ENCODE measurements at regions not wholly inside any gene's neighbourhood (a gene's known extent, or its start where the extent isn't known, plus 50 kb on each side); places are given as distances from the start of the nearest gene placed in this dataset.
"Not testable (repeated sequence)": the region's sequence is repeated elsewhere in the genome, so short reads cannot be mapped to it uniquely, and the experiment has no call there.

GRCh38 chr2:36184848-36185247, 170.7 kb upstream of the CRIM1 start:
- H3K4me1 Mint-ChIP-seq, result no peaks in the 10 kb centered on the region
- H3K36me3 Mint-ChIP-seq, result peaks cover 9% of the 10 kb centered on the region
- H3K27ac Mint-ChIP-seq, result no peak overlapping the region
- peaks cover 10% of the 10 kb centered on the region for H3K9me3 Mint-ChIP-seq
- no peak for ATAC-seq
- DNase-seq (ENCODE audit: low spot score), result no peak
- TF ChIP-seq NR2C2 (CRISPR knock-in tag; IDR thresholded peaks at IDR 0.05), result no peak
- no peak for TF ChIP-seq ZMAT4 (CRISPR knock-in tag; IDR thresholded peaks at IDR 0.05)
- TF ChIP-seq FOXJ3 (CRISPR knock-in tag; IDR thresholded peaks at IDR 0.05; ENCODE audit: borderline replicate concordance), result no peak
- TF ChIP-seq NR3C1 (CRISPR knock-in tag; conservative IDR thresholded peaks at IDR 0.05; ENCODE audit: low read depth), result no peak
- TF ChIP-seq STAT6 (CRISPR knock-in tag; conservative IDR thresholded peaks at IDR 0.05; ENCODE audit: low read depth), result no peak
- no peak for TF ChIP-seq E2F5 (CRISPR knock-in tag; IDR thresholded peaks at IDR 0.05)
- no peak for TF ChIP-seq ESRRA (CRISPR knock-in tag; IDR thresholded peaks at IDR 0.05; ENCODE audit: borderline replicate concordance)
- TF ChIP-seq MLX (CRISPR knock-in tag; IDR thresholded peaks at IDR 0.05), result no peak
- no peak for TF ChIP-seq ZBTB21 (CRISPR knock-in tag; IDR thresholded peaks at IDR 0.05; ENCODE audit: borderline replicate concordance)
- no peak for TF ChIP-seq ATF1 (CRISPR knock-in tag; IDR thresholded peaks at IDR 0.05)
- no peak for TF ChIP-seq ZNF232 (CRISPR knock-in tag; IDR thresholded peaks at IDR 0.05)
- TF ChIP-seq ZNF317 (CRISPR knock-in tag; IDR thresholded peaks at IDR 0.05; ENCODE audit: borderline replicate concordance, low read depth), result no peak
- no peak for TF ChIP-seq MYBL2 (CRISPR knock-in tag; IDR thresholded peaks at IDR 0.05)
- no peak for TF ChIP-seq ZNF532 (CRISPR knock-in tag; IDR thresholded peaks at IDR 0.05; ENCODE audit: borderline replicate concordance)
- TF ChIP-seq AR (CRISPR knock-in tag; IDR thresholded peaks at IDR 0.05), result no peak
- TF ChIP-seq CREB1 (CRISPR knock-in tag; IDR thresholded peaks at IDR 0.05), result no peak
- no peaks in the 10 kb centered on the region for H3K27me3 Mint-ChIP-seq (ENCODE audit: low read depth)
- POLR2A ChIA-PET, result no interaction called here
- CTCF ChIA-PET, result interaction anchor here (0.5 kb wide), 1 partner anchor 802 kb away, joined by 3 read pairs; no protein-coding TSS in a partner anchor
- no peak overlapping the region for H3K4me3 Mint-ChIP-seq

- Mint-ChIP-seq H3K9me3 (peaks cover 31% of the 10 kb centered on the region), H3K36me3 (peaks cover 13% of the 10 kb centered on the region)
- H3K27ac Mint-ChIP-seq; H3K27me3 Mint-ChIP-seq (ENCODE audit: low read depth); CTCF ChIA-PET; DNase-seq (ENCODE audit: low spot score); POLR2A ChIA-PET; H3K4me3 Mint-ChIP-seq; ATAC-seq; H3K4me1 Mint-ChIP-seq: not testable (repeated sequence)
These were observed 174.6 kb upstream of the CRIM1 start for GRCh38 chr2:36180789-36181482.

- DNase-seq (ENCODE audit: low spot score); H3K27ac Mint-ChIP-seq; H3K4me3 Mint-ChIP-seq; H3K4me1 Mint-ChIP-seq; POLR2A ChIA-PET; ATAC-seq; CTCF ChIA-PET; H3K27me3 Mint-ChIP-seq (ENCODE audit: low read depth): not testable (repeated sequence)
- peaks cover 31% of the 10 kb centered on the region for H3K9me3 Mint-ChIP-seq
- H3K36me3 Mint-ChIP-seq, result peaks cover 13% of the 10 kb centered on the region
These were observed 175.3 kb upstream of the CRIM1 start for GRCh38 chr2:36180293-36180692.

- H3K9me3 Mint-ChIP-seq, result peaks cover 31% of the 10 kb centered on the region
- H3K4me3 Mint-ChIP-seq; ATAC-seq; H3K27me3 Mint-ChIP-seq (ENCODE audit: low read depth); CTCF ChIA-PET; POLR2A ChIA-PET; H3K4me1 Mint-ChIP-seq; DNase-seq (ENCODE audit: low spot score); H3K27ac Mint-ChIP-seq: not testable (repeated sequence)
- peaks cover 13% of the 10 kb centered on the region for H3K36me3 Mint-ChIP-seq
These were observed 175.8 kb upstream of the CRIM1 start for GRCh38 chr2:36179668-36180269.

Measured in WTC11 (cell line).